ENCODE measurements at regions not wholly inside any gene's neighbourhood (a gene's known extent, or its start where the extent isn't known, plus 50 kb on each side); places are given as distances from the start of the nearest gene placed in this dataset.
"Not testable (repeated sequence)": the region's sequence is repeated elsewhere in the genome, so short reads cannot be mapped to it uniquely, and the experiment has no call there.

DNA sequence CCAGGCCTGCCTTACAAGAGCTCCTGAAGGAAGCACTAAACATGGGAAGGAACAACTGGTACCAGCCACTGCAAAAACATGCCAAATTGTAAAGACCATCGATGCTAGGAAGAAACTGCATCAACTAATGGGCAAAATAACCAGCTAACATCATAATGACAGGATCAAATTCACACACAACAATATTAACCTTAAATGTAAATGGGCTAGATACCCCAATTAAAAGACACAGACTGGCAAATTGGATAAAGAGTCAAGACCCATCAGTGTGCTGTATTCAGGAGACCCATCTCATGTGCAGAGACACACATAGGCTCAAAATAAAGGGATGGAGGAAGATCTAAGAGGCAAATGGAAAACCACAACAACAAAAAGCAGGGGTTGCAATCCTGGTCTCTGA is 75.8 kb downstream of the ELAPOR2 start:
- H3K4me1 Mint-ChIP-seq (ENCODE audit: low read depth) = peaks cover 31% of the 10 kb centered on the region
- H3K9me3 Mint-ChIP-seq = peaks cover 18% of the 10 kb centered on the region
- peaks cover 11% of the 10 kb centered on the region for H3K36me3 Mint-ChIP-seq (ENCODE audit: insufficient read depth)

DNA sequence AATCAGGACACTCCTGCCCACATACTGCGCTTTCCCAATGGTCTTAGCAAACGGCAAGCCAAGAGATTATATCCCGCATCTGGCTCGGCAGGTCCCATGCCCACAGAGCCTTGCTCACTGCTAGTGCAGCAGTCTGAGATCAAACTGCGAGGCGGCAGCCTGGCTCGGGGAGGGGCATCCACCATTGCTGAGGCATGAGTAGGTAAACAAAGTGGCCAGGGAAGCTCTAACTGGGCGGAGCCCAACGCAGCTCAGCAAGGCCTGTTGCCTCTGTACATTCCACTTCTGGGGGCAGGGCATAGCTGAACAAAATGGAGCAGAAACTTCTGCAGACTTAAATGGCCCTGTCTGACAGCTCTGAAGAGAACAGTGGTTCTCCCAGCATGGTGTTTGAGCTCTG is 77.5 kb downstream of the ELAPOR2 start:
- ATAC-seq; H3K4me3 Mint-ChIP-seq; DNase-seq; H3K27me3 Mint-ChIP-seq (ENCODE audit: low read depth): not testable (repeated sequence)
- Mint-ChIP-seq H3K4me1 (ENCODE audit: low read depth) (peaks cover 44% of the 10 kb centered on the region), H3K9me3 (peaks cover 18% of the 10 kb centered on the region), H3K36me3 (ENCODE audit: insufficient read depth) (peaks cover 11% of the 10 kb centered on the region)

More for the DNA sequence above, 75.8 kb downstream of the ELAPOR2 start:
- not testable (repeated sequence) for H3K4me3 Mint-ChIP-seq; H3K27me3 Mint-ChIP-seq (ENCODE audit: low read depth); ATAC-seq; DNase-seq

DNA sequence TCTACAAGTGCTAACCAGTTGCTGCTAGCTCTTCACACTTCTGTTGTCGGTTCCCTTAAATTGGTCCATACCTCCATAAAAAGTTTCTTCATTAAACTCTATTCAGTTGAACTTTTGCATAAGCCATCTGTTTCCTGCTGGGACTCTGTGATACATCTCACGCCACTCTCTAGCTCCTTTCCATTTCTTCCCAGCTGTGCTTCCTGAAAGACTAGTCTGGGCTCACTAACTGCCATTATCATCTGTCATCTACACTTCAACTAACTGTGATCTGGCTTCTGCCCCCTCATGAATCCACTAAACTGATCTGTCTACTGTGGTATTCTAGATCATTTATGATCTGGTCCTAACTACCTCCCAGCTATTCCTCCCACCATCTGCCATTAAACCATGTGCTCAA is 78.3 kb downstream of the ELAPOR2 start:
- peaks cover 52% of the 10 kb centered on the region for H3K4me1 Mint-ChIP-seq (ENCODE audit: low read depth)
- no peak for DNase-seq
- no peak for ATAC-seq
- peaks cover 11% of the 10 kb centered on the region for H3K36me3 Mint-ChIP-seq (ENCODE audit: insufficient read depth)
- no peaks in the 10 kb centered on the region for H3K27me3 Mint-ChIP-seq (ENCODE audit: low read depth)
- no peak overlapping the region for H3K4me3 Mint-ChIP-seq
- H3K9me3 Mint-ChIP-seq = peaks cover 18% of the 10 kb centered on the region

DNA sequence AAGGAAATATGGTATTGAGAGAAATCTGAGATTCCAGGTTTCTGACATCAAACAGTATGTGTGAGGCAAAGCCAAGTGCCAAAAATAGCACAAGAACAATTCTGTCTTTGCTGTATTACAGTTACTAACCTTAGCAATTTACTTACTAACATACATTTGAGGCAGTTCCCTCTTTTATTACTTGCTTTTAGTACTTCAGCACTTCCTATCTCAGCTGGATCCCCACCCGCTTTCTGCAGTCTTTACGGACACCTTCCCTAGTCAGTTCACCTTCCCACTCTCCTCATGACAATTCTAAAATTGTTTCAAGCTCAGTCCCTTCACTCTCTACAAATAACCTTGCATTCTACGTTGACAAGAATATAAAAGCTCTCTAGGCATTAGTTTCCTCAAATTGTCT is 79.2 kb downstream of the ELAPOR2 start:
- peaks cover 15% of the 10 kb centered on the region for H3K9me3 Mint-ChIP-seq
- ATAC-seq = no peak
- no peaks in the 10 kb centered on the region for H3K27me3 Mint-ChIP-seq (ENCODE audit: low read depth)
- peaks cover 9% of the 10 kb centered on the region for H3K36me3 Mint-ChIP-seq (ENCODE audit: insufficient read depth)
- DNase-seq = no peak
- H3K4me3 Mint-ChIP-seq = no peak overlapping the region
- H3K4me1 Mint-ChIP-seq (ENCODE audit: low read depth) = peaks cover 52% of the 10 kb centered on the region

DNA sequence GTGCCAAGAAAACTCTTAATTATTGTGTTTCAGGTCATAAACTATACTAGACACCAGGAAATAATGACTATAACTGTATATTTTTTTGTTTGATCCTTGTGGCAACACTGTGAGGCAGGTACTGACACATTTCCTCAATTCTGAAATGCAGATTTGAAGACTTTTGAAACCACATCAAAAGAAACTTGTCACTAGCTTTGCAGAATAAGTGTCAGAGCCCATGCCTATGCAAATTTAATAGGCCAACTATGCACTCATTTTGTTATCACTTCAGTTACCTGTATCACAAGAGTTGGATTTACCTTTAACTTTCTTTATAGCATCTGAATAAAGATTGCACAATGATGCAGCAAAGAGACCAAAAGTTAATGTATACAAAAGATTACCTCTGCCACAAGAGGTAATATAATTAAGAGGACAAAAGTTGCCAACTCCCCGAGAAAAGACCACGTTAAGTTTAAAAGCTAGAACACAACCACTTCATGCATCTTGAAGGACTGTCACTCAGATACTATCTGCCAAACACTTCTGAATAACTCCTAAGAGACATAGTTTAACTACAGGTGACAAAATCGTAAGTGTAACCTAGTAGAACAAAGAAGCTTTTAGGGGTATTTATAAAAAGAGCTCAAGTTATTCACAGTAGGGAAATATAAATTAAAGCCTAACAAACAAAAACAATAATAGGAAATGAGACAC is 80.5 kb downstream of the ELAPOR2 start:
- Mint-ChIP-seq H3K9me3 (peaks cover 5% of the 10 kb centered on the region), H3K4me1 (ENCODE audit: low read depth) (peaks cover 52% of the 10 kb centered on the region), H3K27me3 (ENCODE audit: low read depth) (no peaks in the 10 kb centered on the region), H3K36me3 (ENCODE audit: insufficient read depth) (no peaks in the 10 kb centered on the region), H3K4me3 (peak overlapping the region; percentile 0)
- DNase-seq = no peak
- ATAC-seq = peak; percentile 95 to 97

DNA sequence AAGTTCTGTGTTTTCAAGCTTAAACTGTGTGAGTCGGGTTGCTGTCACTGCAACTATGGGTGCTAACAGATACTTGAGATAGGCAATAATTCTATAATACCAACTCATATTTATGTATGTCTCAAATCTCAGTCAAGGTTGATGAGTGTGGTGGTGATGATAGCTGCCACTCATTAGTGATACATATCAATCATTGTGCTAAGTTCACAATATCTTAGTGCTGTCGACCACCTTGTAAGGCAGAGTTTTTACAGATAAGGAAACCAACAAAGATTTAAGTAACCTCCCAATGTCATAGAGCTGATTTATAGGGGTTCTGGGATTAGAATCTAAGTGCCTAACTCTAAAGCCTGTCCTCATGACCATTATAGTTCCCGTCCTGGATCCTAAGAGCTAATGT is 82.5 kb downstream of the ELAPOR2 start:
- H3K36me3 Mint-ChIP-seq (ENCODE audit: insufficient read depth) = no peaks in the 10 kb centered on the region
- H3K27me3 Mint-ChIP-seq (ENCODE audit: low read depth) = no peaks in the 10 kb centered on the region
- no peak overlapping the region for H3K4me3 Mint-ChIP-seq
- no peak for DNase-seq
- H3K4me1 Mint-ChIP-seq (ENCODE audit: low read depth) = peaks cover 50% of the 10 kb centered on the region
- ATAC-seq = no peak
- no peaks in the 10 kb centered on the region for H3K9me3 Mint-ChIP-seq

DNA sequence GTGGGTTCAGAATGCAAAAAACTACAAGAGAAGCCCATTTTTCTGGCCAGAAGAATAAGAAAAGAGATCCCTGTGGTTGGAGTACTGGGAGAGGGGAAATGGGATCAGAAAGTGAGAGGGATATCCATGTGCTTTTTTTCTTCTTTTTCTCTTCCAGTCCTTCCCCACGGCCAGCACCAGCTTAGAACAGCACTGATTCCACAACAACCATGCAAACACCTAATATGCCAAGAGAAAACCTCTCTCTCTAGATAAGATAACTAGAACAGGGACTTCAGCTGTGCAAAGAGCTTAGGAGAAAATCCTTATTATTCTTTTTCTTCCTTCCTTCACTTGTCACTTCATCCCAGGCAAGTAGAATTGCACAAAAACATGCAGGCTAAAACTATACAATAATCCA is 83.5 kb downstream of the ELAPOR2 start:
- Mint-ChIP-seq H3K27me3 (ENCODE audit: low read depth) (no peaks in the 10 kb centered on the region), H3K36me3 (ENCODE audit: insufficient read depth) (no peaks in the 10 kb centered on the region), H3K4me1 (ENCODE audit: low read depth) (peaks cover 46% of the 10 kb centered on the region), H3K9me3 (no peaks in the 10 kb centered on the region), H3K4me3 (no peak overlapping the region)
- DNase-seq = no peak
- no peak for ATAC-seq

DNA sequence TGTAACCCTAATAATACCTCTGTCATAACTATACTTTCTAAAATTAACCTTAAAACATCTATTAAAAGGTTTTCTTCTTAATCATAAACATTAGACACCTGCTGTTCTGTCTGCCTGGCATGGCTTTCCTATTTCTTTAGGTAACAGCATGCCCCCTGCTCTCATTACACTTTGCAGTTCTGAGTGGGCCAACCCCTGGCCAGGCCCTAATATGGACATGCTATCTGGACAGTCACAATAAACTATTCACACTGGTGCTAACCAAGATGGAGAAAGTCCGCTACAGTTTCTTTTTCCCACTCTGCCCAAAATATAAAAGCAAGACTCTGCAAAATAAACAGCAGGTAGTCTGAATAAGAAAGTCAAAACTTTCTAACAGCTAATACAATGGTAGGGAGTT is 84.0 kb downstream of the ELAPOR2 start:
- DNase-seq (no peak), ATAC-seq (no peak)
- H3K4me1 Mint-ChIP-seq (ENCODE audit: low read depth) = peaks cover 43% of the 10 kb centered on the region
- H3K9me3 Mint-ChIP-seq = no peaks in the 10 kb centered on the region
- H3K36me3 Mint-ChIP-seq (ENCODE audit: insufficient read depth) = no peaks in the 10 kb centered on the region
- no peak overlapping the region for H3K4me3 Mint-ChIP-seq
- H3K27me3 Mint-ChIP-seq (ENCODE audit: low read depth) = no peaks in the 10 kb centered on the region

DNA sequence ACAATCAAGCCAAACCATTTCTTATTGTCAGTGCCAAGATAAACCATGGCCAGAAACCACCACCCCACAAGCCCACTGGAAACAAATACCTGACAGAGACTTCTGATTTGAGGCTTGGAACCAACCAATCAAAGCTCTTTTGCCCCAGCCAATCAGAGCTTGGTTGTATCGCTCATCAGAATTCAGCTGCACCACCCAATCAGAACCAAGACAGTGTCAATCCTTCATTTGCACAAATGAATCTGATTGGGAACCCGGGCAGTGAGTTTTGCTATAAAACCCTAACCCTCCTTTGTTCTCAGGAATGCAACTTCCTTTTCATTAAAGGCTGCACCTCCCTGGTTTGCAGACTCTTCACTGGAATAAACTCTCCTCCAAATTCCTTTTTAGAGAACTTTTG is 87.4 kb downstream of the ELAPOR2 start:
- Mint-ChIP-seq H3K4me1 (ENCODE audit: low read depth) (peaks cover 19% of the 10 kb centered on the region), H3K9me3 (no peaks in the 10 kb centered on the region), H3K36me3 (ENCODE audit: insufficient read depth) (no peaks in the 10 kb centered on the region), H3K27me3 (ENCODE audit: low read depth) (peaks cover under 1% of the 10 kb centered on the region), H3K4me3 (no peak overlapping the region)
- DNase-seq (no peak), ATAC-seq (no peak)

DNA sequence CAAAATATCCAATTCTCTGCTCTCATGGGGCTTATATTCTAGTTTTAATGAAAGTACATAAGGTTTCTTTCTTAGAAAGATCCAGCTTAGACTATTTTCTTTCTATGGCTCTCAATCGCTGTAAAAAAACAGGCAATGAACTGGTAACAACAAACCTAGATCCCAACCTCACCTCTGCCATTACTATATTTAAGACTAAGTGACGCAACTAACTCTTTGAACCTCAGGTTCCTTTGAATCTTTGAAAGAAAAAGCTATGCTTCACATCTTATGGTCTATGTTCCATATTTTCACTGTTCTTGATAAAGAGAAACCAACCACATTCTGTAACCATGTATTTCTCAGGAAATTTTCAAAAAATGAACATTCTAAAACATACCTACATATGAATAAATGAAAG is 88.5 kb downstream of the ELAPOR2 start:
- DNase-seq = no peak
- no peak for ATAC-seq
- no peak overlapping the region for H3K4me3 Mint-ChIP-seq
- H3K27me3 Mint-ChIP-seq (ENCODE audit: low read depth) = peaks cover 2% of the 10 kb centered on the region
- no peaks in the 10 kb centered on the region for H3K9me3 Mint-ChIP-seq
- H3K4me1 Mint-ChIP-seq (ENCODE audit: low read depth) = peaks cover 12% of the 10 kb centered on the region
- no peaks in the 10 kb centered on the region for H3K36me3 Mint-ChIP-seq (ENCODE audit: insufficient read depth)

DNA sequence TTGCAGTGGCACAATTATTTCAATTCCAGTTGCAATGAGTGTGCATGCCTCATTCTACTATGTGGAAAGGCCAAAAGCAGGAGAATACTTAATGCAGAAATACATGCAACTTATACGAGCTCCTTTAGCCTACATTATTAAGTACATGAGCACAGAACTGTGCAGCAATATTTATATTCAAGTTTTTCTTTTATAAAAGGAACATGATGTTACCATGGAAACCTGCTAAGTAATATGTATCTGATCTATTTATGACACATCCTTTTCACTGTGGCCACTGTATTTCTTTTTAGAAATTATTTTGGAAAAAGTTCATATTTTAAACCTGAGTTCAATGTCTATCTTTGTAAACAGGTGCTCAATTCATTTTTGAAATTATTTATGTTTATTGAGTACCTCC is 88.9 kb downstream of the ELAPOR2 start:
- Mint-ChIP-seq H3K4me1 (ENCODE audit: low read depth) (peaks cover 12% of the 10 kb centered on the region), H3K9me3 (no peaks in the 10 kb centered on the region), H3K36me3 (ENCODE audit: insufficient read depth) (no peaks in the 10 kb centered on the region), H3K27me3 (ENCODE audit: low read depth) (peaks cover 2% of the 10 kb centered on the region), H3K4me3 (no peak overlapping the region)
- DNase-seq = no peak
- ATAC-seq = no peak

DNA sequence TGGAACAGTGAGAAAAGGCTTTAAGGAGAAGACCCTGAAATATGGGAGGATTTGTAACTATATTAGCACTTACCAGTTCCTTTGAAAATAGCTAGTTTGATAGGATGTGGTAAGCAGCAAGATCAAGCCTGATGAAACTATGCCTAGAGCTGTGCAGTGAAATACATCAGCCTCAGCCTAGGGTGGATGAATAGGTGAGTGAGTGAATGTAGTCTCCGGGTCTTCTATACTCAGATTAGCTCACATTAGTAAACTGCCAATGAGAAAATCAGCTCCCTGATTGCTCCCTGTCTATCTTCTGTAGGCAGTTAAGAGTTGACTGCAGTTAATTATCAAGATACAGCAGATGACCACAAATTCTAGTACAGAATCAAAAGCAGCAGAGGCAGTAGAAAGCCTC is 89.6 kb downstream of the ELAPOR2 start:
- Mint-ChIP-seq H3K36me3 (ENCODE audit: insufficient read depth) (no peaks in the 10 kb centered on the region), H3K4me3 (no peak overlapping the region), H3K9me3 (no peaks in the 10 kb centered on the region), H3K27me3 (ENCODE audit: low read depth) (peaks cover 2% of the 10 kb centered on the region), H3K4me1 (ENCODE audit: low read depth) (peaks cover 12% of the 10 kb centered on the region)
- ATAC-seq (no peak), DNase-seq (no peak)

DNA sequence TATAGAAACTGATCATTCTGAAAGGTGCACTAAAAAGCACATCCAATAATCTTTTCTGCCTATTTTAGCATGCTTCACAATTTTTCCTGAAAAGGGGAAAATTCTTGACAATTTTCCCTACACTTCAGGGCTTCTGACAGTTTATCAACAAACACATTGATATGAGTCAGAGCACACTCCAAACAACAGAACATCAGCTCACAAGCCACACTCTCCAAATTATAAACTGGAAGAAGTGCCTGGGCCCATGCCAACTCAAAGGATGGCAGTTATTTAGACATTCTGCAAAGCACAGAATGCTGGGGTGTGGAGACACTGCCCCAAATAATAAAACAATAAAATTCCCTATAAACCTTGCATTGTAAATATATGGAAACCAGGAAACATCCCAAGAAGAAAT is 90.8 kb downstream of the ELAPOR2 start:
- Mint-ChIP-seq H3K36me3 (ENCODE audit: insufficient read depth) (no peaks in the 10 kb centered on the region), H3K4me1 (ENCODE audit: low read depth) (peaks cover 12% of the 10 kb centered on the region), H3K27me3 (ENCODE audit: low read depth) (peaks cover 2% of the 10 kb centered on the region), H3K9me3 (no peaks in the 10 kb centered on the region), H3K4me3 (no peak overlapping the region)
- no peak for DNase-seq
- ATAC-seq = no peak

DNA sequence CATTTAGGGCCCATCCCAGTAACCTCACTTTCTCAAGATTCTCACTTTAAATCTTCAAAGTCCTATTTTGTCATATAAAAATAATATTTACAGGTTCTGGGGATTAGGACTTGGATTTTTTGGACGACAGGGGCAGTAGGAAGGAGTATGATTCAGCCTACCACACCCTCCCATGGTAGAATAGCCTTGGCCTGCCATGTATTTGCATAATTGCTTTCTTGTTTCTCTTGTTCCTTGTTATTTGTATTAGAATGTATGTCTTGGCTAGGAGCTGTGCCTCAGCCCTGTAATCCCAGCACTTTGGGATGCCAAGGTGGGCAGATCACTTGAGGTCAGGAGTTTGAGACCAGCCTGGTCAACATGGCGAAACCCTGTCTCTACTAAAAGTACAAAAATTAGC is 92.5 kb downstream of the ELAPOR2 start:
- DNase-seq (no peak), ATAC-seq (no peak)
- no peaks in the 10 kb centered on the region for H3K9me3 Mint-ChIP-seq
- no peaks in the 10 kb centered on the region for H3K36me3 Mint-ChIP-seq (ENCODE audit: insufficient read depth)
- H3K4me3 Mint-ChIP-seq = no peak overlapping the region
- H3K27me3 Mint-ChIP-seq (ENCODE audit: low read depth) = peaks cover 2% of the 10 kb centered on the region
- peaks cover 12% of the 10 kb centered on the region for H3K4me1 Mint-ChIP-seq (ENCODE audit: low read depth)

DNA sequence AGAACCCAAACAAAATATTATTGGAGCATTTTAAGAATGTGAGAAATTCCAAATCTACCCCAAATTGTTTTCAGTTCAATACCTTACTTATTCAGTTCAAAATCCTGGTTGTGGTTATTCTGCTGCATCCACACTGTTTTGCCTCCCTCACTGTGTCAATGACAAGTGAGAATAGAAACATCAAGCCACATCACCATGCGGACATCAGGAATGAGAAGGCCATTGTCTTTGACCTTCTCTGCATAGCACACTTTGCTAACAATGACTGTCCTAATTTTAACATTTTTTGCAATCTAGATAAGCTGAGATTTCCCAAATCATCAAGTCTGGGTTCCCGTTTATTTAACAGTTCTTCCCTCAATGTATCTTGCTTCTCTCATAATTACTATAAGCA is 93.7 kb downstream of the ELAPOR2 start:
- no peaks in the 10 kb centered on the region for H3K36me3 Mint-ChIP-seq (ENCODE audit: insufficient read depth)
- DNase-seq (no peak), ATAC-seq (no peak)
- H3K4me1 Mint-ChIP-seq (ENCODE audit: low read depth) = peaks cover 8% of the 10 kb centered on the region
- H3K4me3 Mint-ChIP-seq = no peak overlapping the region
- H3K9me3 Mint-ChIP-seq = no peaks in the 10 kb centered on the region
- peaks cover 2% of the 10 kb centered on the region for H3K27me3 Mint-ChIP-seq (ENCODE audit: low read depth)
